A549 (cell line): ENCODE measurements at regions not wholly inside any gene's neighbourhood (a gene's known extent, or its start where the extent isn't known, plus 50 kb on each side); places are given as distances from the start of the nearest gene placed in this dataset.

Experiments used
- CBX2 ChIP-seq: fragments of 200-600 bp; sonication (generic); IDR thresholded peaks from 2 replicates; pipeline ENCODE4 v1.6.1; 2016; ENCODE audit warnings: low read depth, mild to moderate bottlenecking, borderline replicate concordance
- CEBPB ChIP-seq, 2 experiments: fragments of >200 bp in 1 of 2; sonication (Bioruptor Twin) in 1 of 2; formaldehyde crosslinking in 1 of 2; IDR thresholded peaks; 2 replicates each; pipeline ENCODE4 v1.6.1; 2012 to 2016
- CHD2 ChIP-seq: fragments of 150-350 bp; IDR thresholded peaks from 2 replicates; pipeline ENCODE4 v1.6.1; 2014; ENCODE audit warnings: low read length; ENCODE audit not compliant: partially characterized antibody
- CTCF ChIP-seq: fragments of >200 bp; sonication (Bioruptor Twin); formaldehyde crosslinking; IDR thresholded peaks from 3 replicates; pipeline ENCODE4 v1.5.1; 2016
- EP300 ChIP-seq, 2 experiments: fragments of >200 bp; sonication (Bioruptor Twin); formaldehyde crosslinking; IDR thresholded peaks; 2 replicates in 1 of 2; 3 replicates in 1 of 2; pipeline ENCODE4 v1.6.1; 2016 to 2017
- HDAC2 ChIP-seq: fragments of 200-600 bp; sonication (generic); IDR thresholded peaks from 2 replicates; pipeline ENCODE4 v1.6.1; 2016
- HOXA7 ChIP-seq: fragments of 250-450 bp; sonication (Bioruptor Pico); IDR thresholded peaks from 2 replicates; pipeline ENCODE4 v1.5.0; 2020; ENCODE audit warnings: mild to moderate bottlenecking, moderate library complexity
- POLR2A ChIP-seq: IDR thresholded peaks from 2 replicates; pipeline ENCODE4 v1.6.1; 2012; ENCODE audit warnings: mild to moderate bottlenecking, low read length
- RARB ChIP-seq: fragments of 250-450 bp; sonication (Bioruptor Pico); IDR thresholded peaks from 2 replicates; pipeline ENCODE4 v1.8.0; 2021; ENCODE audit warnings: mild to moderate bottlenecking, moderate library complexity
- RCOR1 ChIP-seq: fragments of 150-350 bp; IDR thresholded peaks from 2 replicates; pipeline ENCODE4 v1.6.1; 2014; ENCODE audit warnings: antibody characterized with exemption, low read length, low read depth
- TP53 ChIP-seq: fragments of 250-450 bp; sonication (Bioruptor Pico); IDR thresholded peaks from 2 replicates; pipeline ENCODE4 v1.5.0; 2021; ENCODE audit warnings: mild to moderate bottlenecking, moderate library complexity
- USF2 ChIP-seq: fragments of 450-650 bp; IDR thresholded peaks from 2 replicates; pipeline ENCODE4 v1.6.1; 2014; ENCODE audit warnings: antibody characterized with exemption
- ZFP36 ChIP-seq: fragments of 450-650 bp; IDR thresholded peaks from 2 replicates; pipeline ENCODE4 v1.6.1; 2014; ENCODE audit warnings: borderline replicate concordance; ENCODE audit not compliant: partially characterized antibody
- ZSCAN20 ChIP-seq: fragments of 250-450 bp; sonication (Bioruptor Pico); IDR thresholded peaks from 2 replicates; pipeline ENCODE4 v1.8.0; 2022; ENCODE audit warnings: mild to moderate bottlenecking, moderate library complexity

DNA sequence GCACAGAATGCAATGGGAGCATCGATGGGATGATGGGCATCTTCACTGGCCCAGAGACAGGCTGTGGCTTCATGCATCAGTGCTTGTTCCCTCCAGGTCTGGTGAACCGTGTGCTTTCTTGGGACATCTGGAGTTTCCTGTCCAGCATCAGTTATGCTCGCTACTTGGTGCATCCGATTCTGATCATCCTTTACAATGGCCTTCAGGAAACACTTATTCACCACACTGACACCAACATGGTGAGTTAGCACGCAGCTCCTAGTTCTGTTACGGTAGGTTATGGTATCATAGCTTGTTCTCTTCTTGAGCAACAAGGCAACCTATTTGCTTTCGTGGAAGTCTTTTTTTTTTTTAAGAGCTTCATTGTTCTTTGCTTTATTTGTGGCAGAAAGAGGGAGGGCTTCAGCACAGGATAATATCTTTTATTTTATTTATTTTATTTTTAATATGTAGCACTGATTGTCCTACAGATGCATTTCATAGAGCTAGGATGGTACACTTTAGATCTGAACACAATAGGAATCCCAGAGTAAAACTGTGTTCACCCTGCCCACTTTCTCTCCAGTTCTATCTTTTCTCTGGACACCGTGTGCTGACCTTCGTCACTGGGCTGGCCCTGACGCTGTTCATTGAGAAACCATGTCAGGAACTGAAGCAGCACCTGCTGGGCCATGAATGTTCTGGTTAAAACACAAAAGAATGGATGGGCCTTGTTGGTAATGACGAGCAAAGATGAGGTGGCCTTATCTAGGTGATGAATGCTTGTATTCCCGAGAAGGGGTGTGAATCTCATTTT is 71.2 kb upstream of the SEC11C start:
- TF ChIP-seq CTCF (no peak), ZFP36 (no peak), HOXA7 (CRISPR knock-in tag) (no peak), RARB (no peak), CEBPB (IDR thresholded peaks at IDR 0.05) (no peak), USF2 (no peak), CHD2 (no peak), EP300 (IDR thresholded peaks at IDR 0.05) (no peak), ZSCAN20 (no peak), TP53 (CRISPR knock-in tag) (no peak), RCOR1 (no peak), CBX2 (no peak), HDAC2 (no peak), POLR2A (no peak)
